ENCODE measurements at regions not wholly inside any gene's neighbourhood (a gene's known extent, or its start where the extent isn't known, plus 50 kb on each side); places are given as distances from the start of the nearest gene placed in this dataset.

DNA sequence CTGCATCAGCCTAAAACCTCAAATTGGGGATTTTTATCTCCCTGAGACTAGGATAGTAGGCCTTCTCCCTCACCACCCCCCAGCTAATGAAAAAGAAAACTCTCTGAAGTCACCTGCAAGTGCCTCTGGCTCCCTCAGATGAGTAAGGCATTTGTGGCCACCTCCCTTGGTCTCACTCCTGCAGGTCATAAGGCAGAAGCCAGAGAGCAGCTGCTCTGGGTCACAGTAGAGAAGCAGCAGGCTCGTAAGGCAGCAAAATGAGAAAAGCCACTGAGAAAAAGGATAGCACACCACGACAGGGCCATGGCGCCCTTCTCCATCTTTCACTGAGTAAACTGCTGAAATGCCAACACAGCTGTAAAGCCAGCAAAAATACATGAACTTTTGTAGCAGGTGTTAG is 296.7 kb upstream of the DPH6 start:
- Histone ChIP-seq H3K9ac (ENCODE audit: control insufficient read depth, insufficient read depth, low read length) (no peak overlapping the region), H3K9me3 (replicated peaks; ENCODE audit: control insufficient read depth, insufficient read depth, low read length) (no peaks in the 10 kb centered on the region), H3K79me2 (ENCODE audit: control insufficient read depth, insufficient read depth, low read length) (no peaks in the 10 kb centered on the region), H3K27me3 (replicated peaks in 1 of 2; ENCODE audit: control insufficient read depth in 2 of 2, insufficient read depth in 2 of 2, low read length in 1 of 2) (peaks cover 0 to 1% of the 10 kb centered on the region in 2 experiments; a peak in 1 of 4 replicates), H3K36me3 (ENCODE audit: control insufficient read depth in 2 of 2, insufficient read depth in 2 of 2, low read length in 1 of 2) (no peaks in the 10 kb centered on the region), H4K20me1 (ENCODE audit: control insufficient read depth, insufficient read depth) (no peaks in the 10 kb centered on the region), H3K4me1 (ENCODE audit: control insufficient read depth, insufficient read depth, low read length) (no peaks in the 10 kb centered on the region; the same call in 1 of the 2 replicates), H3K4me3 (no peak overlapping the region), H3K27ac (ENCODE audit: control insufficient read depth, insufficient read depth) (no peak overlapping the region), H3K4me2 (ENCODE audit: control insufficient read depth, insufficient read depth) (no peak overlapping the region; the same call in 1 of the 2 replicates), H2AFZ (ENCODE audit: control insufficient read depth, low read depth, low read length) (no peak overlapping the region)
- 8% methylated on average over 3 of the region's 3 CpGs for WGBS (ENCODE audit: insufficient coverage, insufficient replicate concordance, low lambda C conversion rate, missing lambda C conversion rate)
- no peak for TF ChIP-seq ZNF384 (IDR thresholded peaks at IDR 0.05; ENCODE audit: borderline replicate concordance, low read depth, low read length)
- TF ChIP-seq NR2C2 (IDR thresholded peaks at IDR 0.05; ENCODE audit: borderline replicate concordance, control insufficient read depth, insufficient read length, low read depth) = no peak
- no peak for TF ChIP-seq STAT1 (conservative IDR thresholded peaks at IDR 0.05)
- no peak for TF ChIP-seq POLR2AphosphoS5 (IDR thresholded peaks at IDR 0.05; ENCODE audit: low read length)
- no peak for TF ChIP-seq NFIC (IDR thresholded peaks at IDR 0.05; ENCODE audit: low read depth, low read length)
- TF ChIP-seq, protein P1, sequence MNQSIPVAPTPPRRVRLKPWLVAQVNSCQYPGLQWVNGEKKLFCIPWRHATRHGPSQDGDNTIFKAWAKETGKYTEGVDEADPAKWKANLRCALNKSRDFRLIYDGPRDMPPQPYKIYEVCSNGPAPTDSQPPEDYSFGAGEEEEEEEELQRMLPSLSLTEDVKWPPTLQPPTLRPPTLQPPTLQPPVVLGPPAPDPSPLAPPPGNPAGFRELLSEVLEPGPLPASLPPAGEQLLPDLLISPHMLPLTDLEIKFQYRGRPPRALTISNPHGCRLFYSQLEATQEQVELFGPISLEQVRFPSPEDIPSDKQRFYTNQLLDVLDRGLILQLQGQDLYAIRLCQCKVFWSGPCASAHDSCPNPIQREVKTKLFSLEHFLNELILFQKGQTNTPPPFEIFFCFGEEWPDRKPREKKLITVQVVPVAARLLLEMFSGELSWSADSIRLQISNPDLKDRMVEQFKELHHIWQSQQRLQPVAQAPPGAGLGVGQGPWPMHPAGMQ (IDR thresholded peaks at IDR 0.05; ENCODE audit: borderline replicate concordance) = no peak
- TF ChIP-seq SREBF1 (IDR thresholded peaks at IDR 0.05; ENCODE audit: low read length) = no peak
- no peak for TF ChIP-seq LARP7 (IDR thresholded peaks at IDR 0.05)
- TF ChIP-seq ESRRA (IDR thresholded peaks at IDR 0.05; ENCODE audit: low read length) = no peak
- SMC1A ChIA-PET (ENCODE audit: uncharacterized antibody, unreplicated experiment) = no interaction called here
- intact Hi-C loops (cut with micrococcal nuclease; ENCODE audit: unreplicated experiment) = no loop called here
- CTCF ChIA-PET = interaction anchor here (1.7 kb wide), 1 partner anchor 324 kb away, joined by 3 read pairs; no protein-coding TSS in a partner anchor
- ATAC-seq = no peak
- BruUV-seq (replicated peaks) = no TSS peak
- no peak for FAIRE-seq
- POLR2A ChIA-PET = no interaction called here
- no peak for DNase-seq (ENCODE audit: low read depth, low spot score)
- RAD21 ChIA-PET (ENCODE audit: unreplicated experiment) = no interaction called here
- in situ Hi-C loops (cut with MboI) = no loop called here

Data from GM12878 (cell line).